ENCODE measurements at regions not wholly inside any gene's neighbourhood (a gene's known extent, or its start where the extent isn't known, plus 50 kb on each side); places are given as distances from the start of the nearest gene placed in this dataset.

DNA sequence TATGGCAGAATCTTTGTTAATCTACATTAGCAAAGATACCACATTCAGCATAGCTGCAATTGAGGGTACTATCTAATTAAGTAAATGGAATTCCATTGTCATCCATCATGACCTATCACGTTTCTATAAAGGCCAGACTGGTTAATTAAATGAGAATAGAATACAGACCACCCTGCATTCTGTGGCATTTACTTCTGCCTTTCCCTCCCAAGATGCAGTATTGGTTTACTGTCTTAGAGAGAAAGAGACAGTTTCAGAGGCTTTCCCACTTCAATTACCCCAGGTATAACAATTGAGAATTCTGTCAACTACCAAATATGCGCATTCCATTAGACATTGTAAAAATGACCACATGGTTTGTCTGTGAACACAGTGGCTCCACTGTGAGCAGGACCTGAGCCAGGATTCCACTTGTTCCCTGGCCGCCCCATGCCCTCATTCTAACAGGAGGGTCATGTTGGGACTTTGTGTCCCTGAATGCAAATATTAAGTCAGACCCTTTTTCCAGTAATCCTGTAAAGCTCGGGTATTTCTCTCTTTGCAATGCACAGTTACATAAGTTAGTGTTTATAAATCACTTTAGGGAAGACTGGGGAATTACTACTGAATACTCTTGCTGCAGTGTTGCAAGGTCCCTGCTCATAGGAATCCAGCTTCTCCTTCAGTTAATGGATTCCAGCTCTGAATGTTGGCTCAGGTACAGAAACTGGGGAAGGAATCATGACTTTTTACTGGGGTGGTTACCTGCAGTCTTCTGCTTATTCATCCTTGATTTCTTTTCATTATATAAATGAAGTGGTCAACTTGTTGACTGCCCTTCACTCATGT lies 261.0 kb downstream of the PDGFC start:
- no peaks in the 10 kb centered on the region for H3K9me3 ChIP-seq (ENCODE audit: control insufficient read depth in 2 of 2, insufficient read depth in 1 of 2, low read depth in 1 of 2, low read length in 1 of 2)
- H3K27ac ChIP-seq (ENCODE audit: low read depth in 2 of 2, low read length in 1 of 2) = no peak overlapping the region
- H3K36me3 ChIP-seq (ENCODE audit: control insufficient read depth in 2 of 2, insufficient read depth in 2 of 2, low read length in 1 of 2) = no peaks in the 10 kb centered on the region
- no peak overlapping the region for H3K4me3 ChIP-seq (ENCODE audit: low read depth in 1 of 2, low read length in 2 of 2)
- no peaks in the 10 kb centered on the region for H3K27me3 ChIP-seq (ENCODE audit: control insufficient read depth in 1 of 2, insufficient read depth in 2 of 2, low read length in 2 of 2)
- WGBS, 2 donors = 77 to 81% methylated on average over 4 of the region's 4 CpGs
- H3K4me1 ChIP-seq (ENCODE audit: control insufficient read depth in 2 of 2, insufficient read depth in 2 of 2, low read length in 1 of 2) = no peaks in the 10 kb centered on the region

GRCh38 chr4:156705311-156705710 lies 266.3 kb downstream of the PDGFC start:
- 37 to 45% methylated on average over 1 of the region's 1 CpG for WGBS, 2 donors
- Histone ChIP-seq H3K4me1 (ENCODE audit: control insufficient read depth in 2 of 2, insufficient read depth in 2 of 2, low read length in 1 of 2) (no peaks in the 10 kb centered on the region), H3K27ac (ENCODE audit: low read depth in 2 of 2, low read length in 1 of 2) (no peak overlapping the region), H3K4me3 (ENCODE audit: low read depth in 1 of 2, low read length in 2 of 2) (no peak overlapping the region), H3K36me3 (ENCODE audit: control insufficient read depth in 2 of 2, insufficient read depth in 2 of 2, low read length in 1 of 2) (no peaks in the 10 kb centered on the region), H3K9me3 (ENCODE audit: control insufficient read depth in 2 of 2, insufficient read depth in 1 of 2, low read depth in 1 of 2, low read length in 1 of 2) (no peaks in the 10 kb centered on the region), H3K27me3 (ENCODE audit: control insufficient read depth in 1 of 2, insufficient read depth in 2 of 2, low read length in 2 of 2) (no peaks in the 10 kb centered on the region)

GRCh38 chr4:156695163-156695562 lies 276.4 kb downstream of the PDGFC start:
- H3K27me3 ChIP-seq (ENCODE audit: control insufficient read depth in 1 of 2, insufficient read depth in 2 of 2, low read length in 2 of 2) = no peaks in the 10 kb centered on the region

GRCh38 chr4:156694413-156694812 lies 277.2 kb downstream of the PDGFC start:
- 61 to 74% methylated on average over 3 of the region's 3 CpGs for whole genome bisulfite sequencing, 2 donors

More at GRCh38 chr4:156695163-156695562, 276.4 kb downstream of the PDGFC start:
- H3K36me3 ChIP-seq (ENCODE audit: control insufficient read depth in 2 of 2, insufficient read depth in 2 of 2, low read length in 1 of 2) = no peaks in the 10 kb centered on the region
- no peak overlapping the region for H3K27ac ChIP-seq (ENCODE audit: low read depth in 2 of 2, low read length in 1 of 2)
- 90 to 95% methylated on average over 7 of the region's 7 CpGs for WGBS, 2 donors
- H3K4me3 ChIP-seq (ENCODE audit: low read depth in 1 of 2, low read length in 2 of 2) = no peak overlapping the region
- no peaks in the 10 kb centered on the region for H3K9me3 ChIP-seq (ENCODE audit: control insufficient read depth in 2 of 2, insufficient read depth in 1 of 2, low read depth in 1 of 2, low read length in 1 of 2)
- H3K4me1 ChIP-seq (ENCODE audit: control insufficient read depth in 2 of 2, insufficient read depth in 2 of 2, low read length in 1 of 2) = no peaks in the 10 kb centered on the region

DNA sequence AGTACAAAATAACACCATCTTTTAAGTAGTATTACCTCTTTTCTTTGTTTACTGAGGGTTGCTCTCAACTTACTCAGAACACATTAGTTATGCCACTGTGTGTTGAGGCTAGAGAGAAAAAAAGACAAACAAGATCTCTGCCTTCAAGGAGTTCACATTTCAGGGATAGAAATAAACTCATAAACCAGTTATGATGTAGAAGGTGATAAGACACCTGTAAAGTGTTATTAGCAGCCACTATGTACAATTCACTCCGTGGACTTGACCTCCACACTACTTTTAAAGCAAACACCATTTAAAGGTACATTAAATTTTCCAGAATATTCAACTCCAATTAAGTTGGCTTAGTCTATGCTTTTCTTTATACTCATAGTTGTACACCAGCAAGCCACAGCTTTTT lies 278.0 kb downstream of the PDGFC start:
- Histone ChIP-seq H3K27ac (ENCODE audit: low read depth in 2 of 2, low read length in 1 of 2) (no peak overlapping the region), H3K36me3 (ENCODE audit: control insufficient read depth in 2 of 2, insufficient read depth in 2 of 2, low read length in 1 of 2) (no peaks in the 10 kb centered on the region), H3K27me3 (ENCODE audit: control insufficient read depth in 1 of 2, insufficient read depth in 2 of 2, low read length in 2 of 2) (no peaks in the 10 kb centered on the region), H3K4me3 (ENCODE audit: low read depth in 1 of 2, low read length in 2 of 2) (no peak overlapping the region), H3K9me3 (ENCODE audit: control insufficient read depth in 2 of 2, insufficient read depth in 1 of 2, low read depth in 1 of 2, low read length in 1 of 2) (no peaks in the 10 kb centered on the region), H3K4me1 (ENCODE audit: control insufficient read depth in 2 of 2, insufficient read depth in 2 of 2, low read length in 1 of 2) (no peaks in the 10 kb centered on the region)
- 41% methylated on average over 1 of the region's 1 CpG for WGBS, 2 donors

More at GRCh38 chr4:156694413-156694812, 277.2 kb downstream of the PDGFC start:
- Histone ChIP-seq H3K36me3 (ENCODE audit: control insufficient read depth in 2 of 2, insufficient read depth in 2 of 2, low read length in 1 of 2) (no peaks in the 10 kb centered on the region), H3K27me3 (ENCODE audit: control insufficient read depth in 1 of 2, insufficient read depth in 2 of 2, low read length in 2 of 2) (no peaks in the 10 kb centered on the region), H3K4me1 (ENCODE audit: control insufficient read depth in 2 of 2, insufficient read depth in 2 of 2, low read length in 1 of 2) (no peaks in the 10 kb centered on the region), H3K4me3 (ENCODE audit: low read depth in 1 of 2, low read length in 2 of 2) (no peak overlapping the region), H3K27ac (ENCODE audit: low read depth in 2 of 2, low read length in 1 of 2) (no peak overlapping the region), H3K9me3 (ENCODE audit: control insufficient read depth in 2 of 2, insufficient read depth in 1 of 2, low read depth in 1 of 2, low read length in 1 of 2) (no peaks in the 10 kb centered on the region)

GRCh38 chr4:156692016-156692415 lies 279.6 kb downstream of the PDGFC start:
- H3K4me3 ChIP-seq (ENCODE audit: low read depth in 1 of 2, low read length in 2 of 2) = no peak overlapping the region

GRCh38 chr4:156690572-156690971 lies 281.0 kb downstream of the PDGFC start:
- Histone ChIP-seq H3K9me3 (ENCODE audit: control insufficient read depth in 2 of 2, insufficient read depth in 1 of 2, low read depth in 1 of 2, low read length in 1 of 2) (no peaks in the 10 kb centered on the region), H3K4me3 (ENCODE audit: low read depth in 1 of 2, low read length in 2 of 2) (no peak overlapping the region), H3K4me1 (ENCODE audit: control insufficient read depth in 2 of 2, insufficient read depth in 2 of 2, low read length in 1 of 2) (no peaks in the 10 kb centered on the region), H3K27me3 (ENCODE audit: control insufficient read depth in 1 of 2, insufficient read depth in 2 of 2, low read length in 2 of 2) (no peaks in the 10 kb centered on the region), H3K27ac (ENCODE audit: low read depth in 2 of 2, low read length in 1 of 2) (no peak overlapping the region), H3K36me3 (ENCODE audit: control insufficient read depth in 2 of 2, insufficient read depth in 2 of 2, low read length in 1 of 2) (no peaks in the 10 kb centered on the region)
- 87 to 88% methylated on average over 2 of the region's 2 CpGs for WGBS, 2 donors

More at GRCh38 chr4:156692016-156692415, 279.6 kb downstream of the PDGFC start:
- Histone ChIP-seq H3K36me3 (ENCODE audit: control insufficient read depth in 2 of 2, insufficient read depth in 2 of 2, low read length in 1 of 2) (no peaks in the 10 kb centered on the region), H3K4me1 (ENCODE audit: control insufficient read depth in 2 of 2, insufficient read depth in 2 of 2, low read length in 1 of 2) (no peaks in the 10 kb centered on the region), H3K9me3 (ENCODE audit: control insufficient read depth in 2 of 2, insufficient read depth in 1 of 2, low read depth in 1 of 2, low read length in 1 of 2) (no peaks in the 10 kb centered on the region), H3K27me3 (ENCODE audit: control insufficient read depth in 1 of 2, insufficient read depth in 2 of 2, low read length in 2 of 2) (no peaks in the 10 kb centered on the region), H3K27ac (ENCODE audit: low read depth in 2 of 2, low read length in 1 of 2) (no peak overlapping the region)
- 78 to 87% methylated on average over 1 of the region's 1 CpG for WGBS, 2 donors

- WGBS, 2 donors = 35 to 48% methylated on average over 3 of the region's 3 CpGs
Measured at GRCh38 chr4:156686120-156686519, 285.5 kb downstream of the PDGFC start.

DNA sequence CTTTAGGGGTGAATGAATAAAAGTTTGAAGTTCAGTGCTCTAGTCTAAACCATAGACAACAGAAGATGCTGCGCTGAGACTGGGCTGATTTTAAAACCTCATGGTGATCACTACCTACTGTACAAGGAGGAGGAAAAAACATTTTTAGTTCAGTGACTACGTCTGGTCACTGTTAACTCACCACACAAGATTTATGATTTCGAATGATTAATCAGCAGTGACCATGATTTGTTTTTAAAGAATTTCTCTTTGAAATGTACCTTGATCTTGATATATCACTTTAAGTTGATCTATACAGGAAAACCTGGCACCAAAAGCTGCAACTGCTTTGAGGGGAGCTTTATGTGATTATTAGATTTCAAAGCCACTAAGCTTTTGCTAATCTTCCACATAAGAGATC lies 286.3 kb downstream of the PDGFC start:
- Histone ChIP-seq H3K9me3 (ENCODE audit: control insufficient read depth in 2 of 2, insufficient read depth in 1 of 2, low read depth in 1 of 2, low read length in 1 of 2) (no peaks in the 10 kb centered on the region), H3K4me3 (ENCODE audit: low read depth in 1 of 2, low read length in 2 of 2) (no peak overlapping the region), H3K4me1 (ENCODE audit: control insufficient read depth in 2 of 2, insufficient read depth in 2 of 2, low read length in 1 of 2) (no peaks in the 10 kb centered on the region), H3K36me3 (ENCODE audit: control insufficient read depth in 2 of 2, insufficient read depth in 2 of 2, low read length in 1 of 2) (no peaks in the 10 kb centered on the region), H3K27ac (ENCODE audit: low read depth in 2 of 2, low read length in 1 of 2) (no peak overlapping the region), H3K27me3 (ENCODE audit: control insufficient read depth in 1 of 2, insufficient read depth in 2 of 2, low read length in 2 of 2) (no peaks in the 10 kb centered on the region)
- 73 to 77% methylated on average over 3 of the region's 3 CpGs for WGBS, 2 donors

More at GRCh38 chr4:156686120-156686519, 285.5 kb downstream of the PDGFC start:
- Histone ChIP-seq H3K27me3 (ENCODE audit: control insufficient read depth in 1 of 2, insufficient read depth in 2 of 2, low read length in 2 of 2) (no peaks in the 10 kb centered on the region), H3K4me1 (ENCODE audit: control insufficient read depth in 2 of 2, insufficient read depth in 2 of 2, low read length in 1 of 2) (no peaks in the 10 kb centered on the region), H3K36me3 (ENCODE audit: control insufficient read depth in 2 of 2, insufficient read depth in 2 of 2, low read length in 1 of 2) (no peaks in the 10 kb centered on the region), H3K9me3 (ENCODE audit: control insufficient read depth in 2 of 2, insufficient read depth in 1 of 2, low read depth in 1 of 2, low read length in 1 of 2) (no peaks in the 10 kb centered on the region), H3K27ac (ENCODE audit: low read depth in 2 of 2, low read length in 1 of 2) (no peak overlapping the region), H3K4me3 (ENCODE audit: low read depth in 1 of 2, low read length in 2 of 2) (no peak overlapping the region)

- Histone ChIP-seq H3K27me3 (ENCODE audit: control insufficient read depth in 1 of 2, insufficient read depth in 2 of 2, low read length in 2 of 2) (no peaks in the 10 kb centered on the region), H3K36me3 (ENCODE audit: control insufficient read depth in 2 of 2, insufficient read depth in 2 of 2, low read length in 1 of 2) (no peaks in the 10 kb centered on the region), H3K4me3 (ENCODE audit: low read depth in 1 of 2, low read length in 2 of 2) (no peak overlapping the region), H3K9me3 (ENCODE audit: control insufficient read depth in 2 of 2, insufficient read depth in 1 of 2, low read depth in 1 of 2, low read length in 1 of 2) (no peaks in the 10 kb centered on the region), H3K27ac (ENCODE audit: low read depth in 2 of 2, low read length in 1 of 2) (no peak overlapping the region), H3K4me1 (ENCODE audit: control insufficient read depth in 2 of 2, insufficient read depth in 2 of 2, low read length in 1 of 2) (no peaks in the 10 kb centered on the region)
- 57 to 75% methylated on average over 4 of the region's 4 CpGs for WGBS, 2 donors
Measured at GRCh38 chr4:156677656-156678055, 293.9 kb downstream of the PDGFC start.
